ENCODE measurements at regions not wholly inside any gene's neighbourhood (a gene's known extent, or its start where the extent isn't known, plus 50 kb on each side); places are given as distances from the start of the nearest gene placed in this dataset.

GRCh38 chr9:2486988-2487387 is 134.6 kb upstream of the VLDLR start:
- in situ Hi-C loops (cut with HindIII; ENCODE audit: low sequenced_read_pairs), result no loop called here
- no peak for DNase-seq (ENCODE audit: low read depth)

GRCh38 chr9:2489838-2490314 is 131.7 kb upstream of the VLDLR start:
- in situ Hi-C loops (cut with HindIII; ENCODE audit: low sequenced_read_pairs), result no loop called here
- TF ChIP-seq CTCF (IDR thresholded peaks at IDR 0.05; ENCODE audit: low read depth, low read length, missing control alignments), result no peak
- no peak overlapping the region for H3K4me3 ChIP-seq (ENCODE audit: low read depth, low read length)
- peak; percentile 59 for DNase-seq (ENCODE audit: low read depth)

More at GRCh38 chr9:2486988-2487387, 134.6 kb upstream of the VLDLR start:
- H3K4me3 ChIP-seq (ENCODE audit: low read depth, low read length), result no peak overlapping the region
- no peak for TF ChIP-seq CTCF (IDR thresholded peaks at IDR 0.05; ENCODE audit: low read depth, low read length, missing control alignments)

GRCh38 chr9:2492161-2492560 is 129.4 kb upstream of the VLDLR start:
- no peak for TF ChIP-seq CTCF (IDR thresholded peaks at IDR 0.05; ENCODE audit: low read depth, low read length, missing control alignments)
- in situ Hi-C loops (cut with HindIII; ENCODE audit: low sequenced_read_pairs), result no loop called here
- DNase-seq (ENCODE audit: low read depth), result no peak
- no peak overlapping the region for H3K4me3 ChIP-seq (ENCODE audit: low read depth, low read length)

GRCh38 chr9:2493109-2493508 is 128.5 kb upstream of the VLDLR start:
- no peak for DNase-seq (ENCODE audit: low read depth)
- H3K4me3 ChIP-seq (ENCODE audit: low read depth, low read length), result no peak overlapping the region
- TF ChIP-seq CTCF (IDR thresholded peaks at IDR 0.05; ENCODE audit: low read depth, low read length, missing control alignments), result no peak
- in situ Hi-C loops (cut with HindIII; ENCODE audit: low sequenced_read_pairs), result no loop called here

- TF ChIP-seq CTCF (IDR thresholded peaks at IDR 0.05; ENCODE audit: low read depth, low read length, missing control alignments), result no peak
- no peak overlapping the region for H3K4me3 ChIP-seq (ENCODE audit: low read depth, low read length)
- in situ Hi-C loops (cut with HindIII; ENCODE audit: low sequenced_read_pairs), result no loop called here
- no peak for DNase-seq (ENCODE audit: low read depth)
Measured at GRCh38 chr9:2493529-2493928, 128.1 kb upstream of the VLDLR start.

GRCh38 chr9:2494562-2494961 is 127.0 kb upstream of the VLDLR start:
- TF ChIP-seq CTCF (IDR thresholded peaks at IDR 0.05; ENCODE audit: low read depth, low read length, missing control alignments), result no peak
- no peak overlapping the region for H3K4me3 ChIP-seq (ENCODE audit: low read depth, low read length)
- in situ Hi-C loops (cut with HindIII; ENCODE audit: low sequenced_read_pairs), result no loop called here
- DNase-seq (ENCODE audit: low read depth), result peak; percentile 59

Data from astrocyte of the cerebellum (primary cell).